GM12878 (cell line): ENCODE measurements at regions not wholly inside any gene's neighbourhood (a gene's known extent, or its start where the extent isn't known, plus 50 kb on each side); places are given as distances from the start of the nearest gene placed in this dataset.

Source experiments
- ATAC-seq: fragments of 200-7000 bp; cut with Tn5 transposase; 3 replicates; pipeline ENCODE4 v1.9.1; 2020; ENCODE audit warnings: mild to moderate bottlenecking, moderate library complexity
- BruUV-seq: library from RNA; stranded (reverse); fragments of 400-500 nt; replicated peaks from 2 replicates; lab custom pipeline; 2021; lab: Mats Ljungman, UMichigan
- CTCF ChIA-PET: fragments of 300-600 bp; sonication (Branson Sonifier 250); formaldehyde crosslinking; extraction: SDS; loops from one replicate; lab custom pipeline; 2021; ENCODE audit warnings: inconsistent platforms; lab: Yijun Ruan, JAX
- POLR2A ChIA-PET: fragments of 350-600 bp; formaldehyde crosslinking; extraction: SDS; loops from one replicate; lab custom pipeline; 2021; ENCODE audit warnings: inconsistent platforms; lab: Charles Lee
- RAD21 ChIA-PET: fragments of 300-600 bp; sonication (Branson Sonifier 250); formaldehyde crosslinking; loops from one replicate; lab custom pipeline; 2023; ENCODE audit warnings: antibody characterized with exemption; ENCODE audit not compliant: unreplicated experiment; lab: Charles Lee
- SMC1A ChIA-PET: fragments of 300-600 bp; sonication (Branson Sonifier 250); formaldehyde crosslinking; loops from one replicate; lab custom pipeline; 2023; ENCODE audit not compliant: unreplicated experiment, uncharacterized antibody; lab: Charles Lee
- DNase-seq: peaks from one replicate; pipeline ENCODE4 v3.0.0-alpha.2; 2011; ENCODE audit warnings: low read depth, low spot score
- FAIRE-seq: peaks from 3 replicates; lab custom pipeline; 2011; peaks lifted over from hg19 to GRCh38; lab: Jason Lieb, UNC
- H2AFZ ChIP-seq: 2 replicates; pipeline ENCODE4 v1.6.0; 2011; ENCODE audit warnings: low read depth, low read length, control low read depth; ENCODE audit not compliant: control insufficient read depth
- H3K27ac ChIP-seq: 2 replicates; pipeline ENCODE4 v1.5.1; 2011; ENCODE audit warnings: control low read depth; ENCODE audit not compliant: control insufficient read depth, insufficient read depth
- H3K27me3 ChIP-seq, 2 experiments: replicated peaks in 1 of 2; 2 replicates each; pipeline versions ENCODE4 v1.6.0 to v1.6.1; 2011; ENCODE audit warnings: low read length in 1 of 2; ENCODE audit not compliant: control insufficient read depth in 2 of 2, insufficient read depth in 2 of 2
- H3K36me3 ChIP-seq, 2 experiments: 2 replicates each; pipeline ENCODE4 v1.5.1; 2011; ENCODE audit warnings: low read length in 1 of 2; ENCODE audit not compliant: control insufficient read depth in 2 of 2, insufficient read depth in 2 of 2
- H3K4me1 ChIP-seq: 2 replicates; pipeline ENCODE4 v1.6.1; 2011; ENCODE audit warnings: mild to moderate bottlenecking, low read length, moderate library complexity, mixed read lengths; ENCODE audit not compliant: control insufficient read depth, insufficient read depth
- H3K4me2 ChIP-seq: 2 replicates; pipeline ENCODE4 v1.6.0; 2011; ENCODE audit warnings: control low read depth; ENCODE audit not compliant: control insufficient read depth, insufficient read depth
- H3K4me3 ChIP-seq: fragments of 200-600 bp; sonication (generic); 2 replicates; pipeline ENCODE4 v1.5.1; 2016
- H3K79me2 ChIP-seq: 2 replicates; pipeline ENCODE4 v1.6.0; 2011; ENCODE audit warnings: low read length; ENCODE audit not compliant: control insufficient read depth, insufficient read depth
- H3K9ac ChIP-seq: 2 replicates; pipeline ENCODE4 v1.8.0; 2011; ENCODE audit warnings: low read length, control low read depth, mixed read lengths; ENCODE audit not compliant: control insufficient read depth, insufficient read depth
- H3K9me3 ChIP-seq: replicated peaks from 3 replicates; pipeline ENCODE4 v1.5.1; 2011; ENCODE audit warnings: mild to moderate bottlenecking, low read length; ENCODE audit not compliant: control insufficient read depth, insufficient read depth
- H4K20me1 ChIP-seq: 2 replicates; pipeline ENCODE4 v1.6.0; 2011; ENCODE audit not compliant: control insufficient read depth, insufficient read depth
- BCLAF1 ChIP-seq: fragments of 450-650 bp; IDR thresholded peaks from 2 replicates; pipeline ENCODE4 v1.6.1; 2017; ENCODE audit warnings: antibody characterized with exemption, mild to moderate bottlenecking, moderate library complexity
- CREB1 ChIP-seq: IDR thresholded peaks from 2 replicates; pipeline ENCODE4 v1.6.1; 2012; ENCODE audit warnings: low read depth, mild to moderate bottlenecking, inconsistent platforms
- GABPA ChIP-seq: IDR thresholded peaks from 2 replicates; pipeline ENCODE4 v1.6.1; 2014; ENCODE audit warnings: antibody characterized with exemption, low read depth, mild to moderate bottlenecking, inconsistent platforms
- IKZF2 ChIP-seq, 2 experiments: fragments of 450-650 bp; IDR thresholded peaks; 2 replicates each; pipeline ENCODE4 v1.6.1; 2017; ENCODE audit warnings: mild to moderate bottlenecking in 2 of 2, moderate library complexity in 2 of 2
- PAX8 ChIP-seq: fragments of 450-650 bp; IDR thresholded peaks from 2 replicates; pipeline ENCODE4 v1.6.1; 2017; ENCODE audit warnings: mild to moderate bottlenecking, moderate library complexity
- PKNOX1 ChIP-seq: fragments of 450-650 bp; IDR thresholded peaks from 2 replicates; pipeline ENCODE4 v1.6.1; 2016; ENCODE audit warnings: mild to moderate bottlenecking
- POLR2A ChIP-seq: IDR thresholded peaks from 2 replicates; pipeline ENCODE4 v1.6.1; 2011; ENCODE audit warnings: low read depth, mild to moderate bottlenecking, low read length
- POU2F2 ChIP-seq: IDR thresholded peaks from 3 replicates; pipeline ENCODE4 v1.6.1; 2011; ENCODE audit warnings: low read depth, mild to moderate bottlenecking, low read length, borderline replicate concordance
- SIN3A ChIP-seq: IDR thresholded peaks from 2 replicates; pipeline ENCODE4 v1.6.1; 2012; ENCODE audit warnings: low read depth, low read length, improper control_type of control experiment
- SUZ12 ChIP-seq: fragments of 200-600 bp; sonication (generic); IDR thresholded peaks from one replicate; pipeline ENCODE4 v1.6.1; 2018; ENCODE audit warnings: antibody characterized with exemption, mild to moderate bottlenecking; ENCODE audit not compliant: unreplicated experiment
- ZNF207 ChIP-seq: fragments of 450-650 bp; IDR thresholded peaks from 2 replicates; pipeline ENCODE4 v1.6.1; 2014; ENCODE audit warnings: antibody characterized with exemption, mild to moderate bottlenecking, borderline replicate concordance
- ZNF274 ChIP-seq: IDR thresholded peaks from one replicate; pipeline ENCODE4 v1.8.0; 2011; ENCODE audit not compliant: insufficient read length, insufficient read depth
- WGBS: methylation state at CpG from one replicate; pipeline ENCODE4 v1.1.6; 2016; ENCODE audit warnings: low lambda C conversion rate; ENCODE audit not compliant: insufficient replicate concordance, insufficient coverage; ENCODE audit errors: missing lambda C conversion rate; 5-methylcytosine and 5-hydroxymethylcytosine counted together
- in situ Hi-C: fragments of 300-500 bp; cut with MboI; formaldehyde crosslinking; loops from 9 replicates; pipeline ENCODE4 v1.14.3; 2018; ENCODE audit warnings: mixed read lengths
- intact Hi-C: fragments of 100-400 bp; cut with micrococcal nuclease; formaldehyde crosslinking; loops from one replicate; pipeline ENCODE4 v1.14.2; 2022; ENCODE audit not compliant: unreplicated experiment

- no TSS peak for BruUV-seq
- 37% methylated on average over 21 of the region's 21 CpGs for WGBS
Measured at GRCh38 chr22:27487600-27488452, 313.7 kb downstream of the MN1 start.

GRCh38 chr22:27488456-27489177 is 312.9 kb downstream of the MN1 start:
- CTCF ChIA-PET, result no interaction called here
- BruUV-seq, result no TSS peak
- no peaks in the 10 kb centered on the region for H3K79me2 ChIP-seq
- TF ChIP-seq GABPA (no peak), CREB1 (no peak), PAX8 (no peak), POU2F2 (no peak), BCLAF1 (no peak), ZNF207 (no peak), SIN3A (no peak), PKNOX1 (no peak), SUZ12 (no peak)

More at GRCh38 chr22:27487600-27488452, 313.7 kb downstream of the MN1 start:
- no peaks in the 10 kb centered on the region for H3K4me1 ChIP-seq
- ChIA-PET POLR2A (no interaction called here), RAD21 (no interaction called here), CTCF (no interaction called here), SMC1A (no interaction called here)
- no peaks in the 10 kb centered on the region for H3K36me3 ChIP-seq
- no peak overlapping the region for H2AFZ ChIP-seq
- no peak overlapping the region for H3K4me3 ChIP-seq
- DNase-seq (no peak), FAIRE-seq (no peak), ATAC-seq (no peak)
- H3K9ac ChIP-seq, result no peak overlapping the region
- H4K20me1 ChIP-seq, result no peaks in the 10 kb centered on the region
- no peak overlapping the region for H3K27ac ChIP-seq
- in situ Hi-C loops (no loop called here), intact Hi-C loops (no loop called here)
- no peak overlapping the region for H3K4me2 ChIP-seq
- TF ChIP-seq POLR2A, result no peak
- no peak for TF ChIP-seq ZNF274
- TF ChIP-seq IKZF2 (IDR thresholded peaks at IDR 0.05), result no peak
- H3K27me3 ChIP-seq, result no peaks in the 10 kb centered on the region
- no peaks in the 10 kb centered on the region for H3K9me3 ChIP-seq
- H3K79me2 ChIP-seq, result no peaks in the 10 kb centered on the region

More at GRCh38 chr22:27488456-27489177, 312.9 kb downstream of the MN1 start:
- no peak overlapping the region for H3K4me2 ChIP-seq
- FAIRE-seq, result no peak
- SMC1A ChIA-PET, result no interaction called here
- no peak overlapping the region for H3K27ac ChIP-seq
- no peaks in the 10 kb centered on the region for H4K20me1 ChIP-seq
- intact Hi-C loops (no loop called here), in situ Hi-C loops (no loop called here)
- H3K4me1 ChIP-seq, result no peaks in the 10 kb centered on the region
- no peaks in the 10 kb centered on the region for H3K36me3 ChIP-seq
- ATAC-seq, result no peak
- H2AFZ ChIP-seq, result no peak overlapping the region
- H3K9me3 ChIP-seq, result no peaks in the 10 kb centered on the region; the same call in 2 of the 3 replicates
- no peaks in the 10 kb centered on the region for H3K27me3 ChIP-seq
- no peak overlapping the region for H3K4me3 ChIP-seq
- POLR2A ChIA-PET, result no interaction called here
- no peak for DNase-seq
- RAD21 ChIA-PET, result no interaction called here
- H3K9ac ChIP-seq, result no peak overlapping the region
- WGBS, result 18% methylated on average over 12 of the region's 12 CpGs
